ENCODE measurements at regions not wholly inside any gene's neighbourhood (a gene's known extent, or its start where the extent isn't known, plus 50 kb on each side); places are given as distances from the start of the nearest gene placed in this dataset.

- no peaks in the 10 kb centered on the region for H3K9me3 Mint-ChIP-seq (ENCODE audit: unreplicated experiment)
- no peak overlapping the region for H3K27ac Mint-ChIP-seq (ENCODE audit: unreplicated experiment)
- DNase-seq (ENCODE audit: low spot score) = no peak
- TF ChIP-seq, protein P1, sequence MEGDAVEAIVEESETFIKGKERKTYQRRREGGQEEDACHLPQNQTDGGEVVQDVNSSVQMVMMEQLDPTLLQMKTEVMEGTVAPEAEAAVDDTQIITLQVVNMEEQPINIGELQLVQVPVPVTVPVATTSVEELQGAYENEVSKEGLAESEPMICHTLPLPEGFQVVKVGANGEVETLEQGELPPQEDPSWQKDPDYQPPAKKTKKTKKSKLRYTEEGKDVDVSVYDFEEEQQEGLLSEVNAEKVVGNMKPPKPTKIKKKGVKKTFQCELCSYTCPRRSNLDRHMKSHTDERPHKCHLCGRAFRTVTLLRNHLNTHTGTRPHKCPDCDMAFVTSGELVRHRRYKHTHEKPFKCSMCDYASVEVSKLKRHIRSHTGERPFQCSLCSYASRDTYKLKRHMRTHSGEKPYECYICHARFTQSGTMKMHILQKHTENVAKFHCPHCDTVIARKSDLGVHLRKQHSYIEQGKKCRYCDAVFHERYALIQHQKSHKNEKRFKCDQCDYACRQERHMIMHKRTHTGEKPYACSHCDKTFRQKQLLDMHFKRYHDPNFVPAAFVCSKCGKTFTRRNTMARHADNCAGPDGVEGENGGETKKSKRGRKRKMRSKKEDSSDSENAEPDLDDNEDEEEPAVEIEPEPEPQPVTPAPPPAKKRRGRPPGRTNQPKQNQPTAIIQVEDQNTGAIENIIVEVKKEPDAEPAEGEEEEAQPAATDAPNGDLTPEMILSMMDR (IDR thresholded peaks at IDR 0.05; ENCODE audit: unreplicated experiment) = no peak
- H3K4me3 Mint-ChIP-seq (ENCODE audit: unreplicated experiment) = no peak overlapping the region
- no peaks in the 10 kb centered on the region for H3K27me3 Mint-ChIP-seq (ENCODE audit: unreplicated experiment)
- H3K4me1 Mint-ChIP-seq (ENCODE audit: unreplicated experiment) = no peaks in the 10 kb centered on the region
- H3K36me3 Mint-ChIP-seq (ENCODE audit: low read depth, unreplicated experiment) = no peaks in the 10 kb centered on the region
These were observed 1071.1 kb downstream of the XPNPEP1 start for GRCh38 chr10:108852211-108852610.

DNA sequence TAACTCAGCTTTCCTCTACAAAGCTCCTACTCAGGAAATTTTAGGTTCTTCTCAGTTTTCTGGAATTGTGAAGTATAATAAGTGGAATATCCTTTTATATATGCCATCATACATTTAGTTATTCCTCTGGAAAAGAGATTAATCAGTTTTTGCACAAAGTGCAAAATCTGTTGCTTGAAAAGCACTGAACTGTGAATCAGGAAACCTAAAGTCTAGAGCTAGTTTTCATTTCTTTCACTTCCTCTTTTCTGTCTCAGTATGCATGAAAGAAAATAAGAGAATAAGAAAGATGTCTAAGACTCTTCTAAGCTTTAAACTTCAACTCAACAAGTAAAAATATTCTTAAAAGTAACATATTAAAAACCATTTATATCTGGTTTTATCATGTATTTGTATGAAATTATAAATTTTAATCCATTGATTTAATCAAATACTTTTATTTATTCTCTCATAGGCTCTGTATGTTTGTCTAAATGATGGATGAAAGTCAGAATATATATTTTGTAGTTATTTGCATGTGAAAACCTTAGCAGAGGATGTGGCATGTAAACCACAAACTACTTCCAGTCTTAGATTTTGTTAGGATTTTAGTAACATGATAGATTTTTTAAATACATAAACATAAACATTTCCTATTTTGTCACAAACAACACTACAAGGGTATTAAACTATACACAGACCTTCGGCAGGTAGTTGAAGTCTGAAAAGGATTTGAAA lies 1073.0 kb downstream of the XPNPEP1 start:
- H3K4me1 Mint-ChIP-seq (ENCODE audit: unreplicated experiment) = no peaks in the 10 kb centered on the region
- H3K36me3 Mint-ChIP-seq (ENCODE audit: low read depth, unreplicated experiment) = no peaks in the 10 kb centered on the region
- DNase-seq (ENCODE audit: low spot score) = no peak
- H3K27me3 Mint-ChIP-seq (ENCODE audit: unreplicated experiment) = no peaks in the 10 kb centered on the region
- H3K27ac Mint-ChIP-seq (ENCODE audit: unreplicated experiment) = no peak overlapping the region
- TF ChIP-seq, protein P1 (IDR thresholded peaks at IDR 0.05; ENCODE audit: unreplicated experiment) = no peak
- no peak overlapping the region for H3K4me3 Mint-ChIP-seq (ENCODE audit: unreplicated experiment)
- H3K9me3 Mint-ChIP-seq (ENCODE audit: unreplicated experiment) = no peaks in the 10 kb centered on the region

DNA sequence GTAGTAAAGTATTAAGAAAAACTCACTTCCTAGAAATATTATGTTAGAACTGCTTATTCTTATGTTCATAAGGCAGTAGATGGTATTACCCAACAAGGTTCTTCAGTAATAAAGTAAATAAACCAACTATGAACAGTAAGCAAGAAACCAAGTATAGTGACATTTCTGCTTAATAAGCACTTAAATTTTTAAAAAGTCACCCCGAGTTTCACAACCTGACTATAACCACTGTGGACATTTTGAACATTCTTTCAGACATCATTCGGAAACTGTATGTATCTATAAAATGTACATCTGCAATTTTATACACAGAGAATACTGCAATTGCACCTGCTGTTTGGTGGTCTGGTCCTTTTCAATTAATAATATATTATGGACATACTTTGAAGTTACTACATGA lies 1073.6 kb downstream of the XPNPEP1 start:
- H3K36me3 Mint-ChIP-seq (ENCODE audit: low read depth, unreplicated experiment) = no peaks in the 10 kb centered on the region
- H3K27me3 Mint-ChIP-seq (ENCODE audit: unreplicated experiment) = no peaks in the 10 kb centered on the region
- no peak overlapping the region for H3K4me3 Mint-ChIP-seq (ENCODE audit: unreplicated experiment)
- no peak for DNase-seq (ENCODE audit: low spot score)
- no peaks in the 10 kb centered on the region for H3K9me3 Mint-ChIP-seq (ENCODE audit: unreplicated experiment)
- no peak overlapping the region for H3K27ac Mint-ChIP-seq (ENCODE audit: unreplicated experiment)
- TF ChIP-seq, protein P1 (IDR thresholded peaks at IDR 0.05; ENCODE audit: unreplicated experiment) = no peak
- H3K4me1 Mint-ChIP-seq (ENCODE audit: unreplicated experiment) = no peaks in the 10 kb centered on the region

- Mint-ChIP-seq H3K36me3 (ENCODE audit: low read depth, unreplicated experiment) (no peaks in the 10 kb centered on the region), H3K27me3 (ENCODE audit: unreplicated experiment) (no peaks in the 10 kb centered on the region), H3K4me3 (ENCODE audit: unreplicated experiment) (no peak overlapping the region), H3K4me1 (ENCODE audit: unreplicated experiment) (no peaks in the 10 kb centered on the region), H3K9me3 (ENCODE audit: unreplicated experiment) (no peaks in the 10 kb centered on the region), H3K27ac (ENCODE audit: unreplicated experiment) (no peak overlapping the region)
- no peak for DNase-seq (ENCODE audit: low spot score)
- TF ChIP-seq, protein P1 (IDR thresholded peaks at IDR 0.05; ENCODE audit: unreplicated experiment) = no peak
These were observed 1074.1 kb downstream of the XPNPEP1 start for GRCh38 chr10:108849186-108849585.

GRCh38 chr10:108848046-108848445 lies 1075.3 kb downstream of the XPNPEP1 start:
- no peak overlapping the region for H3K4me3 Mint-ChIP-seq (ENCODE audit: unreplicated experiment)
- H3K4me1 Mint-ChIP-seq (ENCODE audit: unreplicated experiment) = no peaks in the 10 kb centered on the region
- no peaks in the 10 kb centered on the region for H3K27me3 Mint-ChIP-seq (ENCODE audit: unreplicated experiment)
- no peak overlapping the region for H3K27ac Mint-ChIP-seq (ENCODE audit: unreplicated experiment)
- no peaks in the 10 kb centered on the region for H3K9me3 Mint-ChIP-seq (ENCODE audit: unreplicated experiment)
- no peak for DNase-seq (ENCODE audit: low spot score)
- no peaks in the 10 kb centered on the region for H3K36me3 Mint-ChIP-seq (ENCODE audit: low read depth, unreplicated experiment)
- TF ChIP-seq, protein P1 (IDR thresholded peaks at IDR 0.05; ENCODE audit: unreplicated experiment) = no peak

All from endothelial cell (in vitro differentiated cells).